ENCODE measurements at regions not wholly inside any gene's neighbourhood (a gene's known extent, or its start where the extent isn't known, plus 50 kb on each side); places are given as distances from the start of the nearest gene placed in this dataset.

GRCh38 chr16:6249863-6250262 lies 1082.8 kb upstream of the RBFOX1 start:
- DNase-seq = no peak

GRCh38 chr16:6248199-6248598 lies 1084.4 kb upstream of the RBFOX1 start:
- DNase-seq = no peak

GRCh38 chr16:6247775-6248174 lies 1084.9 kb upstream of the RBFOX1 start:
- DNase-seq = no peak

- DNase-seq = no peak
Observed at GRCh38 chr16:6247150-6247549, 1085.5 kb upstream of the RBFOX1 start.

- no peak for DNase-seq
Observed at GRCh38 chr16:6246266-6246665, 1086.4 kb upstream of the RBFOX1 start.

GRCh38 chr16:6232056-6232455 lies 1100.6 kb upstream of the RBFOX1 start:
- no peak for DNase-seq

GRCh38 chr16:6231398-6231797 lies 1101.2 kb upstream of the RBFOX1 start:
- no peak for DNase-seq

GRCh38 chr16:6229186-6229585 lies 1103.5 kb upstream of the RBFOX1 start:
- DNase-seq = no peak

- DNase-seq = no peak
Observed at GRCh38 chr16:6218855-6219254, 1113.8 kb upstream of the RBFOX1 start.

GRCh38 chr16:6216836-6217235 lies 1115.8 kb upstream of the RBFOX1 start:
- DNase-seq = no peak

- DNase-seq = no peak
Observed at GRCh38 chr16:6211644-6212043, 1114.0 kb upstream of the EEF2KMT start.

- DNase-seq = no peak
Observed at GRCh38 chr16:6209355-6209930, 1111.8 kb upstream of the EEF2KMT start.

- DNase-seq = no peak
Observed at GRCh38 chr16:6207580-6207979, 1110.0 kb upstream of the EEF2KMT start.

- no peak for DNase-seq
Observed at GRCh38 chr16:6207124-6207523, 1109.5 kb upstream of the EEF2KMT start.

- no peak for DNase-seq
Observed at GRCh38 chr16:6206080-6206479, 1108.5 kb upstream of the EEF2KMT start.

- DNase-seq = no peak
Observed at GRCh38 chr16:6204945-6205344, 1107.3 kb upstream of the EEF2KMT start.

GRCh38 chr16:6200861-6201260 lies 1103.3 kb upstream of the EEF2KMT start:
- DNase-seq = no peak

- no peak for DNase-seq
Observed at GRCh38 chr16:6200271-6200670, 1102.7 kb upstream of the EEF2KMT start.

GRCh38 chr16:6195966-6196365 lies 1098.4 kb upstream of the EEF2KMT start:
- no peak for DNase-seq

- no peak for DNase-seq
Observed at GRCh38 chr16:6193718-6194117, 1096.1 kb upstream of the EEF2KMT start.

GRCh38 chr16:6192984-6193383 lies 1095.4 kb upstream of the EEF2KMT start:
- DNase-seq = no peak

- DNase-seq = no peak
Observed at GRCh38 chr16:6192532-6192931, 1094.9 kb upstream of the EEF2KMT start.

GRCh38 chr16:6190776-6191175 lies 1093.2 kb upstream of the EEF2KMT start:
- no peak for DNase-seq

- no peak for DNase-seq
Observed at GRCh38 chr16:6189216-6189615, 1091.6 kb upstream of the EEF2KMT start.

- DNase-seq = no peak
Observed at GRCh38 chr16:6177616-6178180, 1080.1 kb upstream of the EEF2KMT start.

Data from activated CD4-positive, alpha-beta T cell treated with anti-CD3 and anti-CD28 coated beads, Interleukin-2, amount 50 U/mL, for 4 hours (primary cell).